A204.1 (cell line): ENCODE measurements at regions not wholly inside any gene's neighbourhood (a gene's known extent, or its start where the extent isn't known, plus 50 kb on each side); places are given as distances from the start of the nearest gene placed in this dataset.
"Not testable (repeated sequence)": the region's sequence is repeated elsewhere in the genome, so short reads cannot be mapped to it uniquely, and the experiment has no call there.

ENCODE experiments used
- FAIRE-seq: peaks from 2 replicates; lab custom pipeline; 2012; peaks lifted over from hg19 to GRCh38; lab: Jason Lieb, UNC

GRCh38 chr5:100017520-100018262, 517.5 kb upstream of the FAM174A start:
- no peak for FAIRE-seq

- FAIRE-seq = not testable (repeated sequence)
Measured at GRCh38 chr5:100013305-100013704, 521.9 kb upstream of the FAM174A start.

GRCh38 chr5:100011160-100011559, 524.0 kb upstream of the FAM174A start:
- FAIRE-seq = not testable (repeated sequence)

GRCh38 chr5:100004969-100005368, 530.2 kb upstream of the FAM174A start:
- no peak for FAIRE-seq

GRCh38 chr5:99998319-99998718, 536.9 kb upstream of the FAM174A start:
- FAIRE-seq = no peak

GRCh38 chr5:99995407-99995806, 539.8 kb upstream of the FAM174A start:
- FAIRE-seq = no peak

- FAIRE-seq = no peak
Measured at GRCh38 chr5:99973779-99974178, 561.4 kb upstream of the FAM174A start.

GRCh38 chr5:99955962-99956361, 579.2 kb upstream of the FAM174A start:
- no peak for FAIRE-seq

- FAIRE-seq = no peak
Measured at GRCh38 chr5:99955006-99955405, 580.2 kb upstream of the FAM174A start.

GRCh38 chr5:99949969-99950524, 585.1 kb upstream of the FAM174A start:
- no peak for FAIRE-seq

- no peak for FAIRE-seq
Measured at GRCh38 chr5:99949361-99949760, 585.8 kb upstream of the FAM174A start.

- FAIRE-seq = no peak
Measured at GRCh38 chr5:99948850-99949249, 586.3 kb upstream of the FAM174A start.

- no peak for FAIRE-seq
Measured at GRCh38 chr5:99945478-99946442, 589.4 kb upstream of the FAM174A start.

- no peak for FAIRE-seq
Measured at GRCh38 chr5:99940540-99940939, 594.6 kb upstream of the FAM174A start.

GRCh38 chr5:99936911-99937310, 598.3 kb upstream of the FAM174A start:
- FAIRE-seq = no peak

GRCh38 chr5:99929806-99930135, 605.4 kb upstream of the FAM174A start:
- FAIRE-seq = no peak

GRCh38 chr5:99929067-99929805, 605.9 kb upstream of the FAM174A start:
- FAIRE-seq = no peak

- FAIRE-seq = no peak
Measured at GRCh38 chr5:99928490-99928889, 606.7 kb upstream of the FAM174A start.

GRCh38 chr5:99926463-99926862, 608.7 kb upstream of the FAM174A start:
- FAIRE-seq = no peak

GRCh38 chr5:99922386-99922785, 612.8 kb upstream of the FAM174A start:
- FAIRE-seq = no peak

GRCh38 chr5:99911971-99912370, 623.2 kb upstream of the FAM174A start:
- FAIRE-seq = no peak

- FAIRE-seq = no peak
Measured at GRCh38 chr5:99906776-99907175, 628.4 kb upstream of the FAM174A start.
